Endometrium (tissue), 2 donors: ENCODE measurements at regions not wholly inside any gene's neighbourhood (a gene's known extent, or its start where the extent isn't known, plus 50 kb on each side); places are given as distances from the start of the nearest gene placed in this dataset.

Source experiments
- FAIRE-seq: peaks from 2 replicates; lab custom pipeline; 2012; peaks lifted over from hg19 to GRCh38; lab: Jason Lieb, UNC
- donor health status: control.
- donor health status: control.

GRCh38 chr18:61172624-61173023 lies 160.6 kb upstream of the CDH20 start:
- FAIRE-seq, result no peak

DNA sequence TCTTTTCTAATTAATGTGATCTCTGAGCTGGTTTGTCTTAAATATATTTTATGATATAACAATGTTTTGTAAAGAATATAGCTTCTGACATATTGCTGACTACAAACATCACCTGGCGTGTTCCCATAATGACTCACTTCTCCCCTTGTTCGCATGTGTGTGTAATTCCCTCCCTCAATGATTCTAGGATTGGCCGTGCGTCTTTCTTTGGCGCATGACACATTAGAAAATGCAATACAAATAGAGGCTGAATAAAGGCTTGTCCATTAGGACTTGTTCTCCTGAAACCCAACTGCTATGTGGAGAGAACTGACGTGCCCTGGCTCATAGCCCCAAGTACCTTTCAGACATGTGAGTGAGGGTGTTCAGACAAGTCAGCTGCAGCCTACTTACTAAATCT lies 159.7 kb upstream of the CDH20 start:
- no peak for FAIRE-seq

GRCh38 chr18:61183798-61184197 lies 149.4 kb upstream of the CDH20 start:
- FAIRE-seq, result no peak

DNA sequence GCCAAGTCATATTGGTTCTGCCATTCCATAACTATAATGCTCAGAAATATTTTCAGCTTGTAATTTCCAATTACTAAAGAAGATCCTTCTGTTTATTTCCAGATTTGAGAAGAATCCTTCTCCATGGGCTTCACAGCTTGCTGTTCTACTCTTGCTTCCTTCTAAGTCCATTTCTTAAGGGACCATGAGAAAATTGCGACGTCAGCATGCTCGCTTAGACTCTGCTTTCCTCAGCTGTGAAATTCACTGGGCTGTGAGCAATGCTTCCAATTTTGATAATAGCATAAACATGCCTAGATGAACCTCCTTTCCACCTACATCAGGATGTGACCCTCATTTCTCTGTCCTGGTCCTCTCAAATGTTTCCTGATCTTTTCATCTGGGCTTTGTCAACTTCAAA lies 145.3 kb upstream of the CDH20 start:
- FAIRE-seq, result no peak

GRCh38 chr18:61189376-61189775 lies 143.9 kb upstream of the CDH20 start:
- FAIRE-seq, result no peak

GRCh38 chr18:61194726-61195125 lies 138.5 kb upstream of the CDH20 start:
- FAIRE-seq, result no peak

GRCh38 chr18:61196750-61197149 lies 136.5 kb upstream of the CDH20 start:
- no peak for FAIRE-seq

GRCh38 chr18:61198486-61198885 lies 134.7 kb upstream of the CDH20 start:
- FAIRE-seq, result no peak

- FAIRE-seq, result no peak
Observed at GRCh38 chr18:61199171-61199848, 133.9 kb upstream of the CDH20 start.

- FAIRE-seq, result no peak
Observed at GRCh38 chr18:61201511-61201910, 131.7 kb upstream of the CDH20 start.

GRCh38 chr18:61203151-61203550 lies 130.1 kb upstream of the CDH20 start:
- no peak for FAIRE-seq

DNA sequence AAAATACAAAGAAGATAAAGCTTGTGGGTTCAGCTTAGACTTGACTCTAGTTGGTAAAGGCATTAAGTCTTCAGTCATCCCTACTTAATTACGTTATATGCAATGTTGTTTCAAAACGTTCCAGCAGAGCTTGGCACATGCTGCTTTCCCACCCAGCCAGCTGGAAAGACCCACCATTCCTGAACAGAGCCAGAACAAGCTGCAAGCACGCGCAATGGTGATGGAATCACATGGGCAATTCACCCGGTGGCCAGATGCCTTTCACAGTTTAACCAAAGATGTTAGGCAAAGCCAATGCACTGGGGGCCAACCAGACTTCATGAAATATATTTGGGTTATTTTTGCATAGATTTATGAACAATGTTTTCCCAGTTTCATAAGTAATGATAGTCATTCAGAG lies 123.4 kb upstream of the CDH20 start:
- FAIRE-seq, result no peak

GRCh38 chr18:61216051-61216450 lies 117.2 kb upstream of the CDH20 start:
- FAIRE-seq, result no peak

DNA sequence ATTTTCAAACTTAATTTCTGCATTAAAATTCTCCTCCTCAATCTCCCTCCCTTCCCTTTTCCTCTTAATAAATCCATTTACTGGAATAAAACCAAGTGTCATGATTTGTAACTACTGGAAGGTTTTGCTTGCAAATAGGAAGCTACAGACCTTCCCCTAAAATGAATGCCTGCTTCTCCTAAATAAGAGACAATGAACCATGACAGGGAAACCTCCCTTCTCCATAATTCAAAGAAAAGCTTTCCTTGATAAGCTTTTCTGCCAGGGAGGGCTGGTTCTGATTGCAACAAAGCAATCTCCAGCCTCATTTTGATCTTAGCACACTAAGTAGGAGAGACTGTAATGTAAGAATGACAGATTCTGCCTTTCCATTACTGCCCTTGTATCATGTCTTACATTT lies 111.0 kb upstream of the CDH20 start:
- FAIRE-seq, result no peak

DNA sequence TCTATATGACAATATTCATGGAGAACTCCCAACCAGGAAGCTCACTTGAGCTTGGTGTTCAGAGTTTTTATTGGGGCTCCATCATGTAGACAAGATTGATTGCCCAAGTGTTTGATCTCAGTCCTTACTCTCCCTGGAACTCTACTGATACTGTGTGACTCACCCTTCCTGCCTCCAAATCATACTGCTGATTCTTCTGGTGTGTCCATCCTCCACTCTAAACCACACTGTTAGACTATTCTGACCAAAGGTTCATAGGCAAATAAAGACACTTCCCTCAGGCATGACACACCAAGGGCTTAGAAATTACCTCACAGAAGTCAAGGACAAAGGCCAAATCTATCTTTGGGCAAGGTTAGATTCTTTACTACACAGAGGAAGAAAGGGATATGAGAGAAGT lies 107.9 kb upstream of the CDH20 start:
- no peak for FAIRE-seq

DNA sequence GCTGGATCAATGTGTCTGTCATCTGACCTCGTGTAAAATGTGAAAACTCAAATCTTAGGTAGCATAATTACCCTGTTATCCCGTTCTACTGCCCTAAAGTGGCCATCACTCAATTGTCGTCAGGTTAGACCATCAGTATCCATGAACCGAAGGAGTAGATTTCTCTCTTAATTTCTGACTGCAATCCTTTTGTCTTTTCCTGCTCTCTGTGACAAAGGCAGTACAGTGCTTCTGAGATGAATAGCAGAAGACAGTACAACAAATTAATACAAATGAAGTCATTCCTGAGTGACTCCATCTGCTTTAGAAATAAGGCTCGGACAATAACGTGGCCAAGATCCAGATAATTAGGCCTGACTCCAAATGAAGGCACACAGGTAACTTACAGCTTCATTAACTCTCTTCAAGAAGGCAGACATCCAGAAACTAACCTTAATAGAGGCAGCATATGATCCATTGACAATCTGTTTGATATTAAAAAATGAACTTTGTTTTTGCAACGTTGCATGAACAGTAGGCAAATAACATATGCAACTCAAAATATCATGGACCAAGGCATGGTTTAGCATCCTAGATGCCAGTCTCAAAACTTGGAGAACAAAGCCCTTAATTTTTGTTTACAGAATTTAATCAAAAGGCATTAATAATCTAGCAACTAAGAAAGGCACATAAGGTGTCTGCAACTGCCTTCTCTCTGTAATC lies 96.7 kb upstream of the CDH20 start:
- no peak for FAIRE-seq

DNA sequence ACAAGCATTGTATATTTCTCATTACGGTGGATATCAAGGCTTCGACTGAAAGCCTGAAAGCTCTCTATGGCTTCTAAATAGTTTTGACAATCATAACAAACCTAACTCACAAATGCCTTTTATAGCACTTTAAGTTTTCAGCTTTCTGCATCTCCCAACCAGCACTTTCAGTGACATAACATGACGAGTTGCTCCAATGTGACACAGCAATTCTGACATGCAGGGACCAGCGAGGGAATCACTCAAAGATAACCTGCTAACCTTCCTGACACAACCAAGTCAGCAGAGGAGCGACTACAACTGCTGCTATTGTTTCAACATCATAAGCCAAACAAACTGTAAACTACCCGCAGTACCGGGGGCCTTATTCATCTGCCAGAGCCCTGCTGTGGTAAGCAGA lies 95.7 kb upstream of the CDH20 start:
- FAIRE-seq, result no peak

DNA sequence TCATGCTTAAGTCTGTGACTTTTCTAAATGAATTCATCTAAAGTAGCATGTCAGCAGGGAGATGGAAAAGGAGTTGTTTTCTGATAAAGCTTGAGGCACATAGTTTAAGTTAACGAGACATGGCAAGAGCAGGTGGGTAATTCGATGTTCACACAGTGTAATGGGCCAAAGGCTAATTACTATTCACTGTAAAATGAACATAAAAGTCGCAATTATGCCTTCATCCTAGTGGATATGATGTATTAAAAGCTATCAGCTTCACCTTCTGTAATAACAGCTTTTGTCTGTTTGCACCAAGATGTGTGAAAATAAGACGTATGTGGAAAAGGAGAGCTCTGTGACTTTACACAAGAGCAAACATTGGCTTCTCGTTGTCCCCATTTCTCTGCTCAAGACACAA lies 94.2 kb upstream of the CDH20 start:
- FAIRE-seq, result no peak

DNA sequence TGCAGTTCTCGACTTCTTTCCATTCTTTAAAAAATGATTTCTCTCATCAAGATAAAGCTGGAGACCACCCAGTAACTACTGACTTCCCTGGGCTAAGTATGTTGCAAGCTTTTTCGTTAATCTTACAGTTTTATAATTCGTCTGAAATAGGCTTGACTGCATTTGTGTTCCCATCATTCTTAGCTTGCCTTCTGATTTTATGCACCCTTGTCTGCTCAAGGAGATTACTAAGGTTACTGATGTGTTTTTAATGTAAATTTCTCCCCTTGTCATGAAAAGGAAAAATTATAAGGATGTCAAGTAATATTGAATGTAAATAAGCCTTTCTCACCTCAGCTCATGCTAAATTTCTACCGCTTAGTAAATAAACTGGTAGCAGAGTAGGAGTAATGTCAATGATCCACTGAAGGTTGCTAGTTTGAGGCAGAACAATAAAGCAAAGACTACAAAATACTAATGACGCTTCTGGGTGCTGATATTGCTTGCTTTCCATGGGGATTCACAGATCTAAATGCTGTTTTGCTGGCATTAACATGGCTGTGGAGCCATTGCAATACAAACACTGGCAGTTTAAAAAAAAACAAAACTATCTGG lies 91.9 kb upstream of the CDH20 start:
- FAIRE-seq, result no peak

DNA sequence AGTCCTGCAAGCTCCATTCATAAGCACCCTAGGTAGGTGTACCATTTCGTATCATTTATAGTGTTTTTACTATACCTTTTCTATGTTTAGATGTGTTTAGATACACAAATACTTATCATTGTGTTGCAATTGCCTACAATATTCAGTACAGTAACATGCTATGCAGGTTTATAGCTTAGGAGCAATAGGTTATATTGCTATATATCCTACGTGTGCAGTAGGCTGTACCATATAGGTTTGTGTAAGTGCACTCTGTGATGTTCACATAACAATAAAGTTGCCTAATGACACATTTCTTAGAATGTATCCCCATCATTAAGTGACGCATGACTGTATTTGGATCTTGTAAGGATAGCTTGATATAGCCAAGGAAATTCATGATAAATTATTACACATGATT lies 88.6 kb upstream of the CDH20 start:
- FAIRE-seq, result no peak

- FAIRE-seq, result no peak
Observed at GRCh38 chr18:61245276-61245675, 88.0 kb upstream of the CDH20 start.

- FAIRE-seq, result no peak
Observed at GRCh38 chr18:61248589-61248988, 84.6 kb upstream of the CDH20 start.

- FAIRE-seq, result no peak
Observed at GRCh38 chr18:61256291-61256690, 76.9 kb upstream of the CDH20 start.

DNA sequence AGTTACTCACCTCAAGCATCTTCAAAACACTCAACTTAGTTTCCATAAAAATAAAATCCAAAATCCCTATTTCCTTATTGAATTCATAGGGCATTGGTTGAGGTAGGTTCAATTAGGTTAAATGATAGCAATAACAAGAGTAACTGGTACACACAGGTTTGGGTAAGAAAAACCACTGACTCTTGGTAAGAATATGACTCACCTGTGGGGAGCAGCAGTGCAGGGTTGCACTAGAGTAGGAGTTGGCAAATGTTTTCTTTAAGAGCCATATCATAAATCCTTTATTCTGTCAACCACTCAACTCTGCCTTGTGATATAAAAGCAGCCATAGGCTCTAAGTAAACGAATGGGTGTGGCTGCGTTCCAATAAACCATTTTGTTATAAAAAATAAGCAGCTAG lies 71.4 kb upstream of the CDH20 start:
- FAIRE-seq, result no peak
